ENCODE measurements at regions not wholly inside any gene's neighbourhood (a gene's known extent, or its start where the extent isn't known, plus 50 kb on each side); places are given as distances from the start of the nearest gene placed in this dataset.

GRCh38 chr4:58175024-58175423 lies 1064.8 kb upstream of the IGFBP7 start:
- TF ChIP-seq ZFX (IDR thresholded peaks at IDR 0.05; ENCODE audit: borderline replicate concordance), result no peak
- no peak for TF ChIP-seq CTCF (IDR thresholded peaks at IDR 0.05)
- H3K27ac ChIP-seq, result no peak overlapping the region

GRCh38 chr4:58166490-58166889 lies 1056.3 kb upstream of the IGFBP7 start:
- no peak for TF ChIP-seq ZFX (IDR thresholded peaks at IDR 0.05; ENCODE audit: borderline replicate concordance)
- no peak for TF ChIP-seq CTCF (IDR thresholded peaks at IDR 0.05)
- no peak overlapping the region for H3K27ac ChIP-seq

- H3K27ac ChIP-seq, result no peak overlapping the region
- TF ChIP-seq CTCF (IDR thresholded peaks at IDR 0.05) (no peak), ZFX (IDR thresholded peaks at IDR 0.05; ENCODE audit: borderline replicate concordance) (no peak)
Observed at GRCh38 chr4:58163156-58163555, 1053.0 kb upstream of the IGFBP7 start.

GRCh38 chr4:58149404-58150085 lies 1039.4 kb upstream of the IGFBP7 start:
- H3K27ac ChIP-seq, result no peak overlapping the region
- TF ChIP-seq CTCF (IDR thresholded peaks at IDR 0.05) (no peak), ZFX (IDR thresholded peaks at IDR 0.05; ENCODE audit: borderline replicate concordance) (no peak)

- TF ChIP-seq ZFX (IDR thresholded peaks at IDR 0.05; ENCODE audit: borderline replicate concordance) (no peak), CTCF (IDR thresholded peaks at IDR 0.05) (no peak)
- H3K27ac ChIP-seq, result no peak overlapping the region
Observed at GRCh38 chr4:58144721-58145120, 1034.5 kb upstream of the IGFBP7 start.

GRCh38 chr4:58138786-58139668 lies 1028.8 kb upstream of the IGFBP7 start:
- H3K27ac ChIP-seq, result no peak overlapping the region
- no peak for TF ChIP-seq ZFX (IDR thresholded peaks at IDR 0.05; ENCODE audit: borderline replicate concordance)
- no peak for TF ChIP-seq CTCF (IDR thresholded peaks at IDR 0.05)

GRCh38 chr4:58136604-58137003 lies 1026.4 kb upstream of the IGFBP7 start:
- H3K27ac ChIP-seq, result no peak overlapping the region
- TF ChIP-seq CTCF (IDR thresholded peaks at IDR 0.05), result no peak

All from 22Rv1 (cell line).